Panc1 (cell line): ENCODE measurements at regions not wholly inside any gene's neighbourhood (a gene's known extent, or its start where the extent isn't known, plus 50 kb on each side); places are given as distances from the start of the nearest gene placed in this dataset.

ENCODE experiments used
- ATAC-seq: fragments of 200-7000 bp; cut with Tn5 transposase; 2 replicates; pipeline ENCODE4 v1.9.1; 2020; ENCODE audit warnings: mild to moderate bottlenecking, moderate library complexity
- BruUV-seq: library from RNA; stranded (reverse); fragments of 400-500 nt; replicated peaks from 2 replicates; lab custom pipeline; 2021; lab: Mats Ljungman, UMichigan
- CTCF ChIA-PET: fragments of 300-600 bp; sonication (Branson Sonifier 250); formaldehyde crosslinking; loops from one replicate; lab custom pipeline; 2022; ENCODE audit warnings: antibody characterized with exemption; lab: Charles Lee
- POLR2A ChIA-PET: fragments of 300-600 bp; sonication (Branson Sonifier 250); formaldehyde crosslinking; loops from one replicate; lab custom pipeline; 2022; ENCODE audit warnings: antibody characterized with exemption; lab: Charles Lee
- DNase-seq: peaks from one replicate; pipeline ENCODE4 v3.0.0-alpha.2; 2010; ENCODE audit warnings: low read depth, low spot score
- H3K27ac ChIP-seq: 2 replicates; pipeline ENCODE4 v1.5.1; 2011; ENCODE audit warnings: mild to moderate bottlenecking, low read length, inconsistent platforms
- H3K27me3 ChIP-seq: fragments of 200-500 bp; sonication (Bioruptor generic); 2 replicates; pipeline ENCODE4 v1.6.0; 2014; ENCODE audit warnings: low read length, inconsistent platforms; ENCODE audit not compliant: control insufficient read depth, insufficient read depth
- H3K36me3 ChIP-seq: fragments of 200-500 bp; sonication (Bioruptor generic); 2 replicates; pipeline ENCODE4 v1.5.1; 2014; ENCODE audit warnings: inconsistent platforms, mild to moderate bottlenecking, low read length, moderate library complexity; ENCODE audit not compliant: control insufficient read depth, insufficient read depth
- H3K4me1 ChIP-seq: 2 replicates; pipeline ENCODE4 v1.5.1; 2011; ENCODE audit warnings: inconsistent platforms, mild to moderate bottlenecking, low read length, moderate library complexity; ENCODE audit not compliant: control insufficient read depth, insufficient read depth
- H3K4me3 ChIP-seq, 2 experiments: 2 replicates each; pipeline ENCODE4 v1.5.1; 2011 to 2012; ENCODE audit warnings: low read depth in 2 of 2, low read length in 2 of 2, mild to moderate bottlenecking in 2 of 2, inconsistent platforms in 1 of 2, moderate library complexity in 1 of 2
- H3K9me3 ChIP-seq: fragments of 200-500 bp; sonication (Bioruptor generic); 2 replicates; pipeline ENCODE4 v1.5.1; 2014; ENCODE audit warnings: low read depth, mild to moderate bottlenecking, inconsistent platforms, low read length, moderate library complexity; ENCODE audit not compliant: control insufficient read depth, insufficient read depth
- POLR2AphosphoS5 ChIP-seq: IDR thresholded peaks from 2 replicates; pipeline ENCODE4 v1.6.1; 2012; ENCODE audit warnings: mild to moderate bottlenecking, low read depth, low read length, moderate library complexity
- SIN3A ChIP-seq: IDR thresholded peaks from 2 replicates; pipeline ENCODE4 v1.6.1; 2012; ENCODE audit warnings: low read depth, mild to moderate bottlenecking, low read length, moderate library complexity, borderline replicate concordance; ENCODE audit not compliant: insufficient read depth
- TCF7L2 ChIP-seq: IDR thresholded peaks from 2 replicates; pipeline ENCODE4 v1.6.1; 2011; ENCODE audit warnings: mild to moderate bottlenecking, low read depth, low read length, inconsistent platforms
- in situ Hi-C: cut with HindIII; loops from 2 replicates; pipeline ENCODE4 v1.10.0; 2016; ENCODE audit warnings: low sequenced_read_pairs, low pct_unique_long_range_greater_than_20kb
- intact Hi-C: fragments of 100-400 bp; cut with micrococcal nuclease; formaldehyde crosslinking; loops from one replicate; pipeline ENCODE4 v1.10.0; 2022; ENCODE audit not compliant: unreplicated experiment
- TF ChIP-seq, protein P1 (sequence below): fragments of 450-650 bp; IDR thresholded peaks from 2 replicates; pipeline ENCODE4 v1.5.1; 2017; ENCODE audit warnings: mild to moderate bottlenecking
- TF ChIP-seq, protein P2 (sequence below), 2 experiments: IDR thresholded peaks; 2 replicates each; pipeline ENCODE4 v1.6.1; 2011 to 2012; ENCODE audit warnings: low read depth in 2 of 2, control low read depth in 1 of 2, low read length in 1 of 2, mild to moderate bottlenecking in 1 of 2, moderate library complexity in 1 of 2; ENCODE audit not compliant: insufficient read depth in 1 of 2

DNA sequence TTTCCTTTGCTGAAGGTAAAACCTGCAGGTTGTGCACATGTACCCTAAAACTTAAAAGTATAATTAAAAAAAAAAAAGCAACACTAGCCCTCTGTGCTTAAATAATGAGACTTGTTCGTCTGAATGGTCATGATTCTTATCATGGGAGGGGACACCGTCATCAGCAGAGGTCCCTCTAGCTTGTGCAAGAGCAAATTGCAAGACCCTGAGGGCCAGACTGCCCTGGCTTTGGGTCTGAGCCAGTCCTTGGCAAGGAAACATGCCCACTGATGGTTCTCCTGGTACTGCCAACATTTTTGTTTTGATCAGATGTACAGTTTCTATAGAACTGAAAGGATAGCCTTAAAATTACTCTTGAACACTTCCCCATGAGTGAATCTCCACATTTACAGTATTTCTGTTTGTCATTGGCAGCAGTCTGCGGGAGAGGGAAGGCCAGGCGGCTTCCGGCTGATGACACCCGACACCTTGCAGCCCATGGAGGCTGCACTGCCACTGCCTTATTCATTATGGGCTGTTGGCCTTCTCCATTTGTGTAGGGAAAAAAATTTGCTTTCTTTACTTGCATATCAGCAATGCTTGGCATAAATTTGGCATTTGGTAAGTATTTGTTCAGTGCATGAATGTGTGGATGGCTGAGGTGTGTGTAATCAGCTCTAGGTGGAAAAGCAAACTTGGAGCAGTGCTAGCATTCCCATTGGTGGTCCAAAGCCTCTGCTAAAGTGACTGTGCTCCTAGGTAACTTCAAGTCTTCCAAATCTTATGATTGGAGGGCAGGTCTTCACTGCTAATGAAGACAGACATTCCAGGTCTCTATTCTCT, 161.6 kb upstream of the ALKAL2 start:
- in situ Hi-C loops, result no loop called here
- BruUV-seq, result no TSS peak
- DNase-seq (no peak), ATAC-seq (no peak)
- H3K9me3 ChIP-seq, result no peaks in the 10 kb centered on the region
- CTCF ChIA-PET, result no interaction called here
- no peaks in the 10 kb centered on the region for H3K27me3 ChIP-seq
- no peaks in the 10 kb centered on the region for H3K4me1 ChIP-seq
- intact Hi-C loops, result no loop called here
- no peaks in the 10 kb centered on the region for H3K36me3 ChIP-seq
- POLR2A ChIA-PET, result no interaction called here
- TF ChIP-seq, protein P1, sequence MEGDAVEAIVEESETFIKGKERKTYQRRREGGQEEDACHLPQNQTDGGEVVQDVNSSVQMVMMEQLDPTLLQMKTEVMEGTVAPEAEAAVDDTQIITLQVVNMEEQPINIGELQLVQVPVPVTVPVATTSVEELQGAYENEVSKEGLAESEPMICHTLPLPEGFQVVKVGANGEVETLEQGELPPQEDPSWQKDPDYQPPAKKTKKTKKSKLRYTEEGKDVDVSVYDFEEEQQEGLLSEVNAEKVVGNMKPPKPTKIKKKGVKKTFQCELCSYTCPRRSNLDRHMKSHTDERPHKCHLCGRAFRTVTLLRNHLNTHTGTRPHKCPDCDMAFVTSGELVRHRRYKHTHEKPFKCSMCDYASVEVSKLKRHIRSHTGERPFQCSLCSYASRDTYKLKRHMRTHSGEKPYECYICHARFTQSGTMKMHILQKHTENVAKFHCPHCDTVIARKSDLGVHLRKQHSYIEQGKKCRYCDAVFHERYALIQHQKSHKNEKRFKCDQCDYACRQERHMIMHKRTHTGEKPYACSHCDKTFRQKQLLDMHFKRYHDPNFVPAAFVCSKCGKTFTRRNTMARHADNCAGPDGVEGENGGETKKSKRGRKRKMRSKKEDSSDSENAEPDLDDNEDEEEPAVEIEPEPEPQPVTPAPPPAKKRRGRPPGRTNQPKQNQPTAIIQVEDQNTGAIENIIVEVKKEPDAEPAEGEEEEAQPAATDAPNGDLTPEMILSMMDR, result no peak
- no peak for TF ChIP-seq SIN3A
- TF ChIP-seq POLR2AphosphoS5, result no peak
- no peak for TF ChIP-seq TCF7L2
- TF ChIP-seq, protein P2, sequence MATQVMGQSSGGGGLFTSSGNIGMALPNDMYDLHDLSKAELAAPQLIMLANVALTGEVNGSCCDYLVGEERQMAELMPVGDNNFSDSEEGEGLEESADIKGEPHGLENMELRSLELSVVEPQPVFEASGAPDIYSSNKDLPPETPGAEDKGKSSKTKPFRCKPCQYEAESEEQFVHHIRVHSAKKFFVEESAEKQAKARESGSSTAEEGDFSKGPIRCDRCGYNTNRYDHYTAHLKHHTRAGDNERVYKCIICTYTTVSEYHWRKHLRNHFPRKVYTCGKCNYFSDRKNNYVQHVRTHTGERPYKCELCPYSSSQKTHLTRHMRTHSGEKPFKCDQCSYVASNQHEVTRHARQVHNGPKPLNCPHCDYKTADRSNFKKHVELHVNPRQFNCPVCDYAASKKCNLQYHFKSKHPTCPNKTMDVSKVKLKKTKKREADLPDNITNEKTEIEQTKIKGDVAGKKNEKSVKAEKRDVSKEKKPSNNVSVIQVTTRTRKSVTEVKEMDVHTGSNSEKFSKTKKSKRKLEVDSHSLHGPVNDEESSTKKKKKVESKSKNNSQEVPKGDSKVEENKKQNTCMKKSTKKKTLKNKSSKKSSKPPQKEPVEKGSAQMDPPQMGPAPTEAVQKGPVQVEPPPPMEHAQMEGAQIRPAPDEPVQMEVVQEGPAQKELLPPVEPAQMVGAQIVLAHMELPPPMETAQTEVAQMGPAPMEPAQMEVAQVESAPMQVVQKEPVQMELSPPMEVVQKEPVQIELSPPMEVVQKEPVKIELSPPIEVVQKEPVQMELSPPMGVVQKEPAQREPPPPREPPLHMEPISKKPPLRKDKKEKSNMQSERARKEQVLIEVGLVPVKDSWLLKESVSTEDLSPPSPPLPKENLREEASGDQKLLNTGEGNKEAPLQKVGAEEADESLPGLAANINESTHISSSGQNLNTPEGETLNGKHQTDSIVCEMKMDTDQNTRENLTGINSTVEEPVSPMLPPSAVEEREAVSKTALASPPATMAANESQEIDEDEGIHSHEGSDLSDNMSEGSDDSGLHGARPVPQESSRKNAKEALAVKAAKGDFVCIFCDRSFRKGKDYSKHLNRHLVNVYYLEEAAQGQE (IDR thresholded peaks at IDR 0.05; ENCODE audit: insufficient read depth in 1 of 2, low read depth in 2 of 2, low read length in 1 of 2), result no peak
- H3K27ac ChIP-seq, result no peak overlapping the region
- H3K4me3 ChIP-seq, result no peak overlapping the region

DNA sequence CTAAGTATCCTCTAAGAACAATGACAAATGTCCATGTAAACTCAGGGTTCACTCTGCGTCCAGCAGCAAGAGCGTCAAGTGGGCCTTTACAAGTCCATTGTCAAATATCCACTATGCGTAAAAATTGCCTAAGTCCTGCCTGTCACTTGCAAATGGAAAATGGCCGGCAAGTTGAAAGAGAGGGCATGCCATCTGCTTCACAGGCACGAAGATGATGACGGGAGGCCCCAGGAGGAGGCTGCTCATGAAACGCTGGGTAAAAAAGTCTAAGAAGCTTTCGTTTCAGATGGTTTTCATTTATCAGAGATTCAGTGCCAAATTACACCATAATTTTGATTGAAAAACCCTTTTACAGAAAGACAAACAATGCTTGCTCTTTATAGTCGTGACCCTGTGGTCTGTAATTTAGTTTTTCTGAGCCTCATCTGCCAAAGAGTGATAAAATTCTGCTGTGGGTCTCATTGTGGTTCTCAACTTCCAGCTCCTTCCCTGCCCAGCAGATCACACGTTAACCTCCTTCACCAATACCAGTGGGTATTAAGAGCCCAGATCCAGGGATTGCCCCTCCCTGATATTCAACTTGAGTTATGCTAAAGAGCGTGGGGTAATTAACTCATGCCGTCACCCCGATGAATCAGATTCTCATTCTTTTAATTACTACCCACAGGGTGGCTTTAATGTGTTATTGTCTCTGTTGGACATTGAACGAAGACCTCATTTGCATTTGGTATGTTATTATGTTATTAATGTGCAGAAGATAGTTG, 160.2 kb upstream of the ALKAL2 start:
- H3K27me3 ChIP-seq, result no peaks in the 10 kb centered on the region
- intact Hi-C loops, result no loop called here
- no peaks in the 10 kb centered on the region for H3K36me3 ChIP-seq
- POLR2A ChIA-PET, result no interaction called here
- DNase-seq, result no peak
- BruUV-seq, result no TSS peak
- H3K9me3 ChIP-seq, result no peaks in the 10 kb centered on the region
- H3K27ac ChIP-seq, result no peak overlapping the region
- no peak for ATAC-seq
- in situ Hi-C loops, result no loop called here
- CTCF ChIA-PET, result no interaction called here
- no peak overlapping the region for H3K4me3 ChIP-seq
- H3K4me1 ChIP-seq, result no peaks in the 10 kb centered on the region
- no peak for TF ChIP-seq POLR2AphosphoS5
- no peak for TF ChIP-seq SIN3A
- TF ChIP-seq, protein P2 (IDR thresholded peaks at IDR 0.05; ENCODE audit: insufficient read depth in 1 of 2, low read depth in 2 of 2, low read length in 1 of 2), result no peak
- no peak for TF ChIP-seq TCF7L2
- TF ChIP-seq, protein P1, result no peak
